HepG2 (cell line): ENCODE measurements at regions not wholly inside any gene's neighbourhood (a gene's known extent, or its start where the extent isn't known, plus 50 kb on each side); places are given as distances from the start of the nearest gene placed in this dataset.

Source experiments
- ATAC-seq: fragments of 200-7000 bp; cut with Tn5 transposase; 3 replicates; pipeline ENCODE4 v1.9.1; 2020; ENCODE audit warnings: mild to moderate bottlenecking, moderate library complexity
- BruUV-seq: library from RNA; stranded (reverse); fragments of 400-500 nt; replicated peaks from 2 replicates; lab custom pipeline; 2021; lab: Mats Ljungman, UMichigan
- CTCF ChIA-PET: fragments of 300-600 bp; formaldehyde crosslinking; extraction: SDS; loops from one replicate; lab custom pipeline; 2021; ENCODE audit warnings: low total read pairs, inconsistent platforms, low intra/inter-chr PET ratio; lab: Yijun Ruan, JAX
- POLR2A ChIA-PET: fragments of 350-600 bp; sonication (Branson Sonifier 250); formaldehyde crosslinking; loops from one replicate; lab custom pipeline; 2020; ENCODE audit warnings: antibody characterized with exemption, inconsistent platforms; lab: Yijun Ruan, JAX
- DNase-seq: peaks from one replicate; pipeline ENCODE4 v3.0.0-alpha.2; 2015; ENCODE audit warnings: low spot score
- FAIRE-seq: peaks from 3 replicates; lab custom pipeline; 2011; peaks lifted over from hg19 to GRCh38; lab: Jason Lieb, UNC
- H2AFZ ChIP-seq: one replicate; pipeline ENCODE4 v1.6.1; 2011; ENCODE audit warnings: low read length, inconsistent platforms
- H3K27ac ChIP-seq: fragments of 300-600 bp; 3 replicates; pipeline ENCODE4 v1.8.0; 2011; ENCODE audit warnings: mixed run types, mild to moderate bottlenecking, mixed read lengths, low read length, inconsistent platforms; ENCODE audit not compliant: insufficient read depth; ENCODE audit errors: extremely low read length
- H3K27me3 ChIP-seq, 2 experiments: fragments of 200-600 bp in 1 of 2; 2 replicates in 1 of 2; 3 replicates in 1 of 2; pipeline versions ENCODE4 v1.6.0 to v1.8.0; 2011; ENCODE audit warnings: low read length in 2 of 2, mild to moderate bottlenecking in 2 of 2, moderate library complexity in 2 of 2, inconsistent platforms in 1 of 2; ENCODE audit not compliant: insufficient read depth in 2 of 2, control insufficient read depth in 1 of 2
- H3K36me3 ChIP-seq, 2 experiments: fragments of 200-600 bp in 1 of 2; replicated peaks in 1 of 2; 2 replicates in 1 of 2; 3 replicates in 1 of 2; pipeline versions ENCODE4 v1.5.1 to v1.8.0; 2011; ENCODE audit warnings: low read length in 2 of 2, inconsistent platforms in 1 of 2; ENCODE audit not compliant: insufficient read depth in 2 of 2, control insufficient read depth in 1 of 2
- H3K4me1 ChIP-seq: 2 replicates; pipeline ENCODE4 v1.5.1; 2012; ENCODE audit warnings: low read length, inconsistent platforms; ENCODE audit not compliant: insufficient read depth
- H3K4me2 ChIP-seq: 2 replicates; pipeline ENCODE4 v1.6.0; 2011; ENCODE audit warnings: low read depth, low read length, inconsistent platforms
- H3K4me3 ChIP-seq, 3 experiments: fragments of 200-600 bp in 1 of 3; sonication (generic), shearing (Covaris generic) in 1 of 3; replicated peaks in 1 of 3; 2 replicates each; pipeline ENCODE4 v1.5.1; 2011 to 2016; ENCODE audit warnings: low read length in 3 of 3, inconsistent platforms in 2 of 3, low read depth in 2 of 3, mild to moderate bottlenecking in 2 of 3, control low read depth in 1 of 3, mixed read lengths in 1 of 3; ENCODE audit not compliant: insufficient read depth in 1 of 3
- H3K79me2 ChIP-seq: one replicate; pipeline ENCODE4 v1.6.1; 2011; ENCODE audit warnings: low read length, inconsistent platforms; ENCODE audit not compliant: insufficient read depth
- H3K9ac ChIP-seq: 2 replicates; pipeline ENCODE4 v1.6.0; 2011; ENCODE audit warnings: mild to moderate bottlenecking, low read depth, low read length, inconsistent platforms; ENCODE audit not compliant: insufficient read depth
- H3K9me3 ChIP-seq: 2 replicates; pipeline ENCODE4 v1.5.1; 2012; ENCODE audit warnings: mild to moderate bottlenecking, low read length
- H4K20me1 ChIP-seq: 2 replicates; pipeline ENCODE4 v1.6.0; 2011; ENCODE audit warnings: inconsistent platforms, mild to moderate bottlenecking, low read length, moderate library complexity; ENCODE audit not compliant: insufficient read depth
- WGBS: methylation state at CpG from one replicate; pipeline ENCODE4 v1.1.6; 2017; ENCODE audit warnings: low lambda C conversion rate; 5-methylcytosine and 5-hydroxymethylcytosine counted together
- in situ Hi-C: cut with HindIII; loops from 2 replicates; pipeline ENCODE4 v1.10.0; 2017; ENCODE audit warnings: low pct_unique_long_range_greater_than_20kb; ENCODE audit not compliant: extremely low pct_ligation_motif_present
- intact Hi-C: fragments of 100-400 bp; cut with micrococcal nuclease; formaldehyde crosslinking; loops from one replicate; pipeline ENCODE4 v1.10.0; 2022; ENCODE audit not compliant: unreplicated experiment
- TF ChIP-seq, protein P1 (sequence below): sonication (generic); formaldehyde crosslinking; IDR thresholded peaks from 2 replicates; pipeline ENCODE4 v1.4.0; 2020; ENCODE audit warnings: missing genetic modification reagents
- TF ChIP-seq, protein P2 (sequence below): sonication (generic); formaldehyde crosslinking; IDR thresholded peaks from 2 replicates; pipeline ENCODE4 v1.4.0; 2020; ENCODE audit warnings: mild to moderate bottlenecking, missing genetic modification reagents, borderline replicate concordance

- TF ChIP-seq, protein P1, sequence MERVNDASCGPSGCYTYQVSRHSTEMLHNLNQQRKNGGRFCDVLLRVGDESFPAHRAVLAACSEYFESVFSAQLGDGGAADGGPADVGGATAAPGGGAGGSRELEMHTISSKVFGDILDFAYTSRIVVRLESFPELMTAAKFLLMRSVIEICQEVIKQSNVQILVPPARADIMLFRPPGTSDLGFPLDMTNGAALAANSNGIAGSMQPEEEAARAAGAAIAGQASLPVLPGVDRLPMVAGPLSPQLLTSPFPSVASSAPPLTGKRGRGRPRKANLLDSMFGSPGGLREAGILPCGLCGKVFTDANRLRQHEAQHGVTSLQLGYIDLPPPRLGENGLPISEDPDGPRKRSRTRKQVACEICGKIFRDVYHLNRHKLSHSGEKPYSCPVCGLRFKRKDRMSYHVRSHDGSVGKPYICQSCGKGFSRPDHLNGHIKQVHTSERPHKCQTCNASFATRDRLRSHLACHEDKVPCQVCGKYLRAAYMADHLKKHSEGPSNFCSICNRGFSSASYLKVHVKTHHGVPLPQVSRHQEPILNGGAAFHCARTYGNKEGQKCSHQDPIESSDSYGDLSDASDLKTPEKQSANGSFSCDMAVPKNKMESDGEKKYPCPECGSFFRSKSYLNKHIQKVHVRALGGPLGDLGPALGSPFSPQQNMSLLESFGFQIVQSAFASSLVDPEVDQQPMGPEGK = no peak
Observed at GRCh38 chr12:92326877-92327276, 181.2 kb upstream of the BTG1 start (continued).

GRCh38 chr12:92324849-92325500 lies 179.3 kb upstream of the BTG1 start:
- no peaks in the 10 kb centered on the region for H3K9me3 ChIP-seq
- no peaks in the 10 kb centered on the region for H3K79me2 ChIP-seq
- WGBS = 0% methylated on average over 3 of the region's 3 CpGs
- in situ Hi-C loops (no loop called here), intact Hi-C loops (no loop called here)
- H2AFZ ChIP-seq = no peak overlapping the region
- DNase-seq (no peak), FAIRE-seq (no peak), ATAC-seq (no peak)
- no peaks in the 10 kb centered on the region for H3K36me3 ChIP-seq
- no peaks in the 10 kb centered on the region for H4K20me1 ChIP-seq
- no peak overlapping the region for H3K4me2 ChIP-seq
- no peak overlapping the region for H3K4me3 ChIP-seq
- CTCF ChIA-PET = no interaction called here
- no peak overlapping the region for H3K27ac ChIP-seq
- BruUV-seq = no TSS peak
- H3K27me3 ChIP-seq = no peaks in the 10 kb centered on the region
- POLR2A ChIA-PET = no interaction called here
- H3K4me1 ChIP-seq = no peaks in the 10 kb centered on the region
- H3K9ac ChIP-seq = no peak overlapping the region
- TF ChIP-seq, protein P2, sequence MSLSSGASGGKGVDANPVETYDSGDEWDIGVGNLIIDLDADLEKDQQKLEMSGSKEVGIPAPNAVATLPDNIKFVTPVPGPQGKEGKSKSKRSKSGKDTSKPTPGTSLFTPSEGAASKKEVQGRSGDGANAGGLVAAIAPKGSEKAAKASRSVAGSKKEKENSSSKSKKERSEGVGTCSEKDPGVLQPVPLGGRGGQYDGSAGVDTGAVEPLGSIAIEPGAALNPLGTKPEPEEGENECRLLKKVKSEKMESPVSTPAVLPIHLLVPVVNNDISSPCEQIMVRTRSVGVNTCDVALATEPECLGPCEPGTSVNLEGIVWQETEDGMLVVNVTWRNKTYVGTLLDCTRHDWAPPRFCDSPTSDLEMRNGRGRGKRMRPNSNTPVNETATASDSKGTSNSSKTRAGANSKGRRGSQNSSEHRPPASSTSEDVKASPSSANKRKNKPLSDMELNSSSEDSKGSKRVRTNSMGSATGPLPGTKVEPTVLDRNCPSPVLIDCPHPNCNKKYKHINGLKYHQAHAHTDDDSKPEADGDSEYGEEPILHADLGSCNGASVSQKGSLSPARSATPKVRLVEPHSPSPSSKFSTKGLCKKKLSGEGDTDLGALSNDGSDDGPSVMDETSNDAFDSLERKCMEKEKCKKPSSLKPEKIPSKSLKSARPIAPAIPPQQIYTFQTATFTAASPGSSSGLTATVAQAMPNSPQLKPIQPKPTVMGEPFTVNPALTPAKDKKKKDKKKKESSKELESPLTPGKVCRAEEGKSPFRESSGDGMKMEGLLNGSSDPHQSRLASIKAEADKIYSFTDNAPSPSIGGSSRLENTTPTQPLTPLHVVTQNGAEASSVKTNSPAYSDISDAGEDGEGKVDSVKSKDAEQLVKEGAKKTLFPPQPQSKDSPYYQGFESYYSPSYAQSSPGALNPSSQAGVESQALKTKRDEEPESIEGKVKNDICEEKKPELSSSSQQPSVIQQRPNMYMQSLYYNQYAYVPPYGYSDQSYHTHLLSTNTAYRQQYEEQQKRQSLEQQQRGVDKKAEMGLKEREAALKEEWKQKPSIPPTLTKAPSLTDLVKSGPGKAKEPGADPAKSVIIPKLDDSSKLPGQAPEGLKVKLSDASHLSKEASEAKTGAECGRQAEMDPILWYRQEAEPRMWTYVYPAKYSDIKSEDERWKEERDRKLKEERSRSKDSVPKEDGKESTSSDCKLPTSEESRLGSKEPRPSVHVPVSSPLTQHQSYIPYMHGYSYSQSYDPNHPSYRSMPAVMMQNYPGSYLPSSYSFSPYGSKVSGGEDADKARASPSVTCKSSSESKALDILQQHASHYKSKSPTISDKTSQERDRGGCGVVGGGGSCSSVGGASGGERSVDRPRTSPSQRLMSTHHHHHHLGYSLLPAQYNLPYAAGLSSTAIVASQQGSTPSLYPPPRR (CRISPR knock-in tag) = no peak
